IMR-90 (cell line): ENCODE measurements at regions not wholly inside any gene's neighbourhood (a gene's known extent, or its start where the extent isn't known, plus 50 kb on each side); places are given as distances from the start of the nearest gene placed in this dataset.

Source experiments
- ATAC-seq: fragments of 200-7000 bp; cut with Tn5 transposase; 2 replicates; pipeline ENCODE4 v1.9.1; 2020; ENCODE audit warnings: low read depth, mild to moderate bottlenecking, moderate library complexity
- BruUV-seq: library from RNA; stranded (reverse); fragments of 400-500 nt; replicated peaks from 2 replicates; lab custom pipeline; 2021; lab: Mats Ljungman, UMichigan
- CTCF ChIA-PET: fragments of 300-600 bp; formaldehyde crosslinking; extraction: SDS; loops from one replicate; lab custom pipeline; 2021; ENCODE audit warnings: antibody characterized with exemption; lab: Yijun Ruan, JAX
- POLR2A ChIA-PET: fragments of 300-600 bp; sonication (Branson Sonifier 250); formaldehyde crosslinking; loops from one replicate; lab custom pipeline; 2022; ENCODE audit warnings: antibody characterized with exemption; ENCODE audit not compliant: unreplicated experiment; lab: Charles Lee
- DNase-seq: peaks from one replicate; pipeline ENCODE4 v3.0.0; 2013
- H2AFZ ChIP-seq: replicated peaks from 2 replicates; pipeline ENCODE3; 2013; ENCODE audit warnings: low read length, mild to moderate bottlenecking; ENCODE audit not compliant: poor library complexity
- H2AK5ac ChIP-seq: 2 replicates; pipeline ENCODE4 v1.6.1; 2013; ENCODE audit warnings: low read depth, low read length, inconsistent platforms
- H2AK9ac ChIP-seq: replicated peaks from 2 replicates; pipeline ENCODE3; 2013; ENCODE audit warnings: mild to moderate bottlenecking, low read depth, low read length, moderate library complexity; ENCODE audit not compliant: poor library complexity
- H2BK120ac ChIP-seq: 2 replicates; pipeline ENCODE4 v1.6.1; 2013; ENCODE audit warnings: low read depth, low read length, inconsistent platforms
- H2BK15ac ChIP-seq: 3 replicates; pipeline ENCODE4 v1.6.1; 2013; ENCODE audit warnings: low read depth, low read length, inconsistent platforms
- H2BK20ac ChIP-seq: 2 replicates; pipeline ENCODE4 v1.6.1; 2013; ENCODE audit warnings: low read depth, mild to moderate bottlenecking, inconsistent platforms, low read length, moderate library complexity
- H2BK5ac ChIP-seq: 2 replicates; pipeline ENCODE4 v1.6.1; 2013; ENCODE audit warnings: mild to moderate bottlenecking, low read depth, low read length, inconsistent platforms; ENCODE audit not compliant: poor library complexity, severe bottlenecking
- H3K14ac ChIP-seq: replicated peaks from 2 replicates; pipeline ENCODE4 v1.6.1; 2013; ENCODE audit warnings: low read depth, low read length, inconsistent platforms
- H3K18ac ChIP-seq: 2 replicates; pipeline ENCODE4 v1.6.1; 2013; ENCODE audit warnings: low read depth, low read length, control low read depth
- H3K23ac ChIP-seq: 2 replicates; pipeline ENCODE4 v1.6.1; 2013; ENCODE audit warnings: low read depth, low read length, inconsistent platforms
- H3K27ac ChIP-seq: 2 replicates; pipeline ENCODE4 v1.5.1; 2013; ENCODE audit warnings: mild to moderate bottlenecking, control low read depth, low read length; ENCODE audit not compliant: insufficient read depth
- H3K27me3 ChIP-seq: 2 replicates; pipeline ENCODE4 v1.6.1; 2013; ENCODE audit warnings: low read length; ENCODE audit not compliant: control insufficient read depth, insufficient read depth
- H3K36me3 ChIP-seq: 2 replicates; pipeline ENCODE4 v1.6.1; 2013; ENCODE audit warnings: low read length, mixed read lengths; ENCODE audit not compliant: control insufficient read depth, insufficient read depth
- H3K4ac ChIP-seq: 2 replicates; pipeline ENCODE4 v1.6.1; 2013; ENCODE audit warnings: low read depth, low read length, inconsistent platforms
- H3K4me1 ChIP-seq: 2 replicates; pipeline ENCODE4 v1.6.1; 2013; ENCODE audit warnings: low read length, mixed read lengths; ENCODE audit not compliant: control insufficient read depth, insufficient read depth
- H3K4me2 ChIP-seq: 2 replicates; pipeline ENCODE4 v1.6.1; 2013; ENCODE audit warnings: low read depth, mild to moderate bottlenecking, control low read depth, low read length, moderate library complexity
- H3K4me3 ChIP-seq: 2 replicates; pipeline ENCODE4 v1.5.1; 2013; ENCODE audit warnings: low read depth, mild to moderate bottlenecking, control low read depth, low read length, moderate library complexity; ENCODE audit not compliant: insufficient read depth
- H3K56ac ChIP-seq: 2 replicates; pipeline ENCODE4 v1.6.1; 2013; ENCODE audit warnings: low read length, inconsistent platforms; ENCODE audit not compliant: insufficient read depth; ENCODE audit errors: extremely low read depth
- H3K79me1 ChIP-seq, 2 experiments: 2 replicates each; pipeline ENCODE4 v1.6.1; 2013; ENCODE audit warnings: low read length in 2 of 2, inconsistent platforms in 1 of 2, low read depth in 1 of 2
- H3K9ac ChIP-seq: 2 replicates; pipeline ENCODE4 v1.6.1; 2013; ENCODE audit warnings: low read depth, low read length, control low read depth
- H3K9me1 ChIP-seq: 2 replicates; pipeline ENCODE4 v1.6.1; 2013; ENCODE audit warnings: low read length, inconsistent platforms; ENCODE audit not compliant: insufficient read depth
- H3K9me3 ChIP-seq: 2 replicates; pipeline ENCODE4 v1.6.1; 2013; ENCODE audit warnings: low read length; ENCODE audit not compliant: control insufficient read depth, insufficient read depth
- H4K20me1 ChIP-seq: 2 replicates; pipeline ENCODE4 v1.6.1; 2013; ENCODE audit warnings: low read length, inconsistent platforms; ENCODE audit not compliant: insufficient read depth
- H4K5ac ChIP-seq: 2 replicates; pipeline ENCODE4 v1.6.1; 2013; ENCODE audit warnings: mild to moderate bottlenecking, low read depth, low read length, control low read depth
- H4K8ac ChIP-seq, 2 experiments: 2 replicates each; pipeline ENCODE4 v1.6.1; 2013; ENCODE audit warnings: low read depth in 2 of 2, low read length in 2 of 2, control low read depth in 1 of 2, inconsistent platforms in 1 of 2
- H4K91ac ChIP-seq: 2 replicates; pipeline ENCODE4 v1.6.1; 2013; ENCODE audit warnings: low read depth, low read length, inconsistent platforms; ENCODE audit not compliant: insufficient read depth
- RAD21 ChIP-seq: IDR thresholded peaks from 2 replicates; pipeline ENCODE4 v1.6.1; 2012; ENCODE audit warnings: low read length, improper control_type of control experiment
- WGBS, 2 experiments: methylation state at CpG; one replicate each; pipeline versions ENCODE4 v1.1.5 to v1.1.7; 2013; ENCODE audit warnings: missing lambda C conversion rate in 2 of 2; ENCODE audit not compliant: insufficient read length in 1 of 2; ENCODE audit errors: extremely low coverage in 2 of 2; 5-methylcytosine and 5-hydroxymethylcytosine counted together
- dilution Hi-C: fragments of 300-500 bp; cut with HindIII; formaldehyde crosslinking; loops from one replicate; pipeline ENCODE4 v1.14.3; 2018; ENCODE audit warnings: low sequenced_read_pairs; ENCODE audit not compliant: unreplicated experiment
- in situ Hi-C: fragments of 300-500 bp; cut with MboI; formaldehyde crosslinking; loops from 3 replicates; pipeline ENCODE4 v1.14.3; 2019; ENCODE audit warnings: low sequenced_read_pairs, inconsistent platforms, mixed read lengths
- intact Hi-C: fragments of 100-400 bp; cut with micrococcal nuclease; formaldehyde crosslinking; loops from 2 replicates; pipeline ENCODE4 v1.10.0; 2022

DNA sequence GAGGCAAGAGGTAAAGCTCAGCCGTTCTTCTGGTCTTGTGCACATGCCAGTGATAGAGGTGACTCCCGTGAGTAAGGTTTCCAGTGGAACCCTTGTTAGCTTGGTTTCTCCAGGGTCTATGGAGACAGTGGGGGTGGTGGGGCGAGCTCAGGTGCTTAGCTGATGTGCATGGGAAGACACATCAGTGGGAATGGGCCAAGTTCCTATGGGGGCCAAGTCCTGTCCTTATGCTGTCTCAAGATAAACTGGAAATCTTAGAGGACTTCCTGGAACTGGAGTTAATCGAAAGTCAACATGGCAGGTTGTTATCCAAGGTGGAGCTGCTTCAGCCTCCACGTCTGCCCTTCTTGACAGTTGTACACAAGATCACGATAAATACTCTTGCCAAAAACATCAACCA, 130.1 kb upstream of the TMEM18 start:
- Histone ChIP-seq H2AFZ (no peak overlapping the region), H2BK15ac (no peak overlapping the region), H3K4me3 (no peak overlapping the region), H2BK5ac (no peak overlapping the region), H3K27me3 (no peaks in the 10 kb centered on the region), H3K9me3 (peaks cover 20% of the 10 kb centered on the region), H4K5ac (no peak overlapping the region), H3K9ac (no peak overlapping the region), H4K91ac (no peak overlapping the region), H3K23ac (no peak overlapping the region), H3K4me2 (no peak overlapping the region), H3K18ac (no peak overlapping the region), H3K4ac (no peak overlapping the region), H3K36me3 (no peaks in the 10 kb centered on the region), H3K27ac (no peak overlapping the region), H3K4me1 (no peaks in the 10 kb centered on the region), H4K20me1 (no peaks in the 10 kb centered on the region), H3K79me1 (no peaks in the 10 kb centered on the region), H2AK5ac (no peak overlapping the region), H3K56ac (no peak overlapping the region), H3K14ac (no peak overlapping the region), H2AK9ac (no peak overlapping the region), H4K8ac (no peak overlapping the region), H2BK20ac (no peak overlapping the region), H2BK120ac (no peak overlapping the region), H3K9me1 (no peaks in the 10 kb centered on the region)
- no TSS peak for BruUV-seq
- CTCF ChIA-PET, result no interaction called here
- POLR2A ChIA-PET, result no interaction called here
- ATAC-seq (no peak), DNase-seq (no peak)
- intact Hi-C loops (no loop called here), in situ Hi-C loops (no loop called here), dilution Hi-C loops (no loop called here)
- 0% methylated on average over 1 of the region's 6 CpGs; no CpG with 5 or more reads in 1 of the 2 experiments for WGBS, 2 experiments
- TF ChIP-seq RAD21, result no peak
